Left ventricle myocardium inferior (tissue), 1 donor: ENCODE measurements at regions not wholly inside any gene's neighbourhood (a gene's known extent, or its start where the extent isn't known, plus 50 kb on each side); places are given as distances from the start of the nearest gene placed in this dataset.

Experiments used
- DNase-seq: peaks from one replicate; pipeline ENCODE4 v3.0.0-alpha.2; 2020
- H3K27ac ChIP-seq: fragments of 200-600 bp; replicated peaks from 2 replicates; pipeline ENCODE4 v1.8.0; 2021
- H3K27me3 ChIP-seq: fragments of 200-600 bp; 2 replicates; pipeline ENCODE4 v1.8.0; 2021; ENCODE audit warnings: low read depth
- H3K36me3 ChIP-seq: fragments of 200-600 bp; 2 replicates; pipeline ENCODE4 v1.8.0; 2021
- H3K4me1 ChIP-seq: fragments of 200-600 bp; 2 replicates; pipeline ENCODE4 v1.8.0; 2021
- H3K4me3 ChIP-seq: fragments of 200-600 bp; 2 replicates; pipeline ENCODE4 v1.8.0; 2021; ENCODE audit warnings: mild to moderate bottlenecking, moderate library complexity
- H3K9me3 ChIP-seq: fragments of 200-600 bp; replicated peaks from 2 replicates; pipeline ENCODE4 v1.8.0; 2021
- intact Hi-C: fragments of 100-400 bp; cut with micrococcal nuclease; formaldehyde crosslinking; loops from one replicate; pipeline ENCODE4 v1.11.0; 2022
- TF ChIP-seq, protein P1 (sequence below): fragments of 200-600 bp; IDR thresholded peaks from 2 replicates; pipeline ENCODE4 v1.8.0; 2021; ENCODE audit warnings: antibody characterized with exemption, mild to moderate bottlenecking, borderline replicate concordance
- donor health status: DM: no; HTN: yes; CAD: no; lungs with severe emphysema.

DNA sequence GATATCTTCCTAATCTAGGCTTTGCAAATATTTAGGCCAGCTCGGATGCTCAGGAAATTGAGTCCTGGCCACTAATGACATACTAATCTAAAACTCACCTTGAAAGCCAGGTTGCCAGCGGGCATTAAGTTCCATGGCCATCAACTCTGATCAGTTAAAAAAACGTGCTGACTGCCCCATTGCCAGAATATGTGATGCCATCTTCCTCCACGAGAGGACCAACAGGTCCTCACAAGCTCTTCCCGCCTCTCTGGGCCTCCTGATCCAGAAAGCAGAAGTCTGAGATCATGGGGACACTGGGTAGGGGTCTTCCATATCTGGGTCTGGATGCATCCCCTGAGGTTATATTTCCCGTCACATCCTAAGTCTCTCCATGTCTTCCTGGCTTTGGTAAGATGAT lies 311.3 kb downstream of the TCERG1L start:
- Histone ChIP-seq H3K27me3 (peaks cover 73% of the 10 kb centered on the region), H3K27ac (no peak overlapping the region), H3K4me3 (no peak overlapping the region), H3K9me3 (peaks cover 15% of the 10 kb centered on the region), H3K4me1 (no peaks in the 10 kb centered on the region), H3K36me3 (no peaks in the 10 kb centered on the region)
- TF ChIP-seq, protein P1, sequence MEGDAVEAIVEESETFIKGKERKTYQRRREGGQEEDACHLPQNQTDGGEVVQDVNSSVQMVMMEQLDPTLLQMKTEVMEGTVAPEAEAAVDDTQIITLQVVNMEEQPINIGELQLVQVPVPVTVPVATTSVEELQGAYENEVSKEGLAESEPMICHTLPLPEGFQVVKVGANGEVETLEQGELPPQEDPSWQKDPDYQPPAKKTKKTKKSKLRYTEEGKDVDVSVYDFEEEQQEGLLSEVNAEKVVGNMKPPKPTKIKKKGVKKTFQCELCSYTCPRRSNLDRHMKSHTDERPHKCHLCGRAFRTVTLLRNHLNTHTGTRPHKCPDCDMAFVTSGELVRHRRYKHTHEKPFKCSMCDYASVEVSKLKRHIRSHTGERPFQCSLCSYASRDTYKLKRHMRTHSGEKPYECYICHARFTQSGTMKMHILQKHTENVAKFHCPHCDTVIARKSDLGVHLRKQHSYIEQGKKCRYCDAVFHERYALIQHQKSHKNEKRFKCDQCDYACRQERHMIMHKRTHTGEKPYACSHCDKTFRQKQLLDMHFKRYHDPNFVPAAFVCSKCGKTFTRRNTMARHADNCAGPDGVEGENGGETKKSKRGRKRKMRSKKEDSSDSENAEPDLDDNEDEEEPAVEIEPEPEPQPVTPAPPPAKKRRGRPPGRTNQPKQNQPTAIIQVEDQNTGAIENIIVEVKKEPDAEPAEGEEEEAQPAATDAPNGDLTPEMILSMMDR = no peak
- no peak for DNase-seq
- intact Hi-C loops = no loop called here

GRCh38 chr10:131000743-131001142 lies 310.8 kb downstream of the TCERG1L start:
- peaks cover 68% of the 10 kb centered on the region for H3K27me3 ChIP-seq
- no peaks in the 10 kb centered on the region for H3K4me1 ChIP-seq
- H3K27ac ChIP-seq = no peak overlapping the region
- no peak overlapping the region for H3K4me3 ChIP-seq
- no peak for DNase-seq
- H3K9me3 ChIP-seq = peaks cover 12% of the 10 kb centered on the region
- TF ChIP-seq, protein P1 = no peak
- H3K36me3 ChIP-seq = no peaks in the 10 kb centered on the region
- intact Hi-C loops = no loop called here

DNA sequence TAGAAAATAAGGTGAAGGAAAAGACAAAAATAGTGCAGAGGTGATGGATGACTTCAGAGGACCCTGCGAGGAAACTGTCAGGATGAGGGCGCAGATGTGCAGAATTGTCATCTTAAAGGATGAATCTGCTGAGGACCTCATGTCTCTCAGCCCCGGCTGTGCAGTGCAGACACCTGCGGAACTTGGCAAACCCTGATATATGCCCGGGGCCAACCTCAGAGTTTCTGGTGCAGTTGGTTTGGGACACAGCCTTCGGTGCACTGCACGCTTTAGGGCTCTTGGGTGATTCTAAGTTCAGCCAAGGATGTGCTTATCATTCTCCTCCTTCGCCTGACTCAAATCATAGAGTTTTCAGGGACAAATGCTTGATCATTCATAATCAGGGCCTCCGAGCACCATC lies 310.1 kb downstream of the TCERG1L start:
- peaks cover 7% of the 10 kb centered on the region for H3K9me3 ChIP-seq
- H3K27me3 ChIP-seq = peaks cover 62% of the 10 kb centered on the region
- intact Hi-C loops = no loop called here
- no peak overlapping the region for H3K27ac ChIP-seq
- H3K36me3 ChIP-seq = no peaks in the 10 kb centered on the region
- no peak for DNase-seq
- no peaks in the 10 kb centered on the region for H3K4me1 ChIP-seq
- no peak overlapping the region for H3K4me3 ChIP-seq
- TF ChIP-seq, protein P1 = no peak

GRCh38 chr10:131002031-131002861 lies 309.3 kb downstream of the TCERG1L start:
- H3K4me3 ChIP-seq = no peak overlapping the region
- peaks cover 58% of the 10 kb centered on the region for H3K27me3 ChIP-seq
- H3K36me3 ChIP-seq = no peaks in the 10 kb centered on the region
- DNase-seq = no peak
- H3K9me3 ChIP-seq = peaks cover 4% of the 10 kb centered on the region
- TF ChIP-seq, protein P1 = no peak
- no peak overlapping the region for H3K27ac ChIP-seq
- intact Hi-C loops = no loop called here
- no peaks in the 10 kb centered on the region for H3K4me1 ChIP-seq

GRCh38 chr10:131003455-131003854 lies 308.1 kb downstream of the TCERG1L start:
- Histone ChIP-seq H3K4me3 (no peak overlapping the region), H3K27ac (no peak overlapping the region), H3K36me3 (no peaks in the 10 kb centered on the region), H3K4me1 (no peaks in the 10 kb centered on the region), H3K27me3 (peaks cover 54% of the 10 kb centered on the region), H3K9me3 (peaks cover 4% of the 10 kb centered on the region)
- intact Hi-C loops = no loop called here
- TF ChIP-seq, protein P1 = no peak
- no peak for DNase-seq
